ENCODE measurements at regions not wholly inside any gene's neighbourhood (a gene's known extent, or its start where the extent isn't known, plus 50 kb on each side); places are given as distances from the start of the nearest gene placed in this dataset.

DNA sequence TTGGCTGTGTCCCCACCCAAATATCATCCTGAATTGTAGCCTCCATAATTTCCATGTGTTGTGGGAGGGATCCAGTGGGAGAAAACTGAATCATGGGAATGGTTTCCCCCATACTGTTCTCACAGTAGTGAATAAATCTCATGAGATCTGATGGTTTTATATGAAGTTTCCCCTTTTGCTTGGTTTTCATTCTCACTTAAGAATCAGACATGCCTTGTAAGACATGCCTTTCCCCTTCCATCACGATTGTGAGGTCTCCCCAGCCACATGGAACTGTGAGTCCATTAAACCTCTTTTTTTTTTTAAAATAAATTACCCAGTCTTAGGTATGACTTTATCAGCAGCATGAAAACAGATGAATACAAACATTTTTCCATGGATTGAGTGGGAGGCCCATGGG, 652.9 kb downstream of the ETNK1 start:
- Histone ChIP-seq H3K9ac (ENCODE audit: low read depth in 1 of 2, low read length in 2 of 2) (no peak overlapping the region), H3K36me3 (ENCODE audit: control insufficient read depth in 4 of 4, insufficient read depth in 3 of 4, low read depth in 1 of 4, low read length in 3 of 4) (no peaks in the 10 kb centered on the region), H3K9me3 (ENCODE audit: control insufficient read depth in 4 of 4, low read length in 3 of 4) (peaks cover 0 to 1% (median 0%) of the 10 kb centered on the region in 4 donors), H3K27me3 (ENCODE audit: control insufficient read depth in 4 of 4, insufficient read depth in 4 of 4, low read length in 3 of 4) (no peaks in the 10 kb centered on the region), H3K4me3 (ENCODE audit: low read depth in 1 of 3, low read length in 3 of 3) (no peak overlapping the region), H3K4me1 (ENCODE audit: control insufficient read depth in 4 of 4, insufficient read depth in 4 of 4, low read length in 3 of 4) (no peaks in the 10 kb centered on the region), H3K27ac (ENCODE audit: low read depth in 1 of 2, low read length in 2 of 2) (no peak overlapping the region)
- no peak for DNase-seq (ENCODE audit: low spot score)
- TF ChIP-seq SP1 (IDR thresholded peaks at IDR 0.05) (no peak), RXRA (IDR thresholded peaks at IDR 0.05) (no peak), EGR1 (IDR thresholded peaks at IDR 0.05; ENCODE audit: low read depth in 2 of 2) (no peak), FOXA2 (IDR thresholded peaks at IDR 0.05) (no peak), HNF4A (conservative IDR thresholded peaks at IDR 0.05) (no peak), TAF1 (conservative IDR thresholded peaks at IDR 0.05) (no peak), GABPA (IDR thresholded peaks at IDR 0.05 in 1 of 2, conservative IDR thresholded peaks at IDR 0.05 in 1 of 2) (no peak), NR2F2 (IDR thresholded peaks at IDR 0.05) (no peak), HNF4G (IDR thresholded peaks at IDR 0.05) (no peak), FOXA1 (IDR thresholded peaks at IDR 0.05) (no peak), YY1 (IDR thresholded peaks at IDR 0.05) (no peak), JUND (IDR thresholded peaks at IDR 0.05) (no peak), RAD21 (IDR thresholded peaks at IDR 0.05) (no peak)
- TF ChIP-seq, protein P1, sequence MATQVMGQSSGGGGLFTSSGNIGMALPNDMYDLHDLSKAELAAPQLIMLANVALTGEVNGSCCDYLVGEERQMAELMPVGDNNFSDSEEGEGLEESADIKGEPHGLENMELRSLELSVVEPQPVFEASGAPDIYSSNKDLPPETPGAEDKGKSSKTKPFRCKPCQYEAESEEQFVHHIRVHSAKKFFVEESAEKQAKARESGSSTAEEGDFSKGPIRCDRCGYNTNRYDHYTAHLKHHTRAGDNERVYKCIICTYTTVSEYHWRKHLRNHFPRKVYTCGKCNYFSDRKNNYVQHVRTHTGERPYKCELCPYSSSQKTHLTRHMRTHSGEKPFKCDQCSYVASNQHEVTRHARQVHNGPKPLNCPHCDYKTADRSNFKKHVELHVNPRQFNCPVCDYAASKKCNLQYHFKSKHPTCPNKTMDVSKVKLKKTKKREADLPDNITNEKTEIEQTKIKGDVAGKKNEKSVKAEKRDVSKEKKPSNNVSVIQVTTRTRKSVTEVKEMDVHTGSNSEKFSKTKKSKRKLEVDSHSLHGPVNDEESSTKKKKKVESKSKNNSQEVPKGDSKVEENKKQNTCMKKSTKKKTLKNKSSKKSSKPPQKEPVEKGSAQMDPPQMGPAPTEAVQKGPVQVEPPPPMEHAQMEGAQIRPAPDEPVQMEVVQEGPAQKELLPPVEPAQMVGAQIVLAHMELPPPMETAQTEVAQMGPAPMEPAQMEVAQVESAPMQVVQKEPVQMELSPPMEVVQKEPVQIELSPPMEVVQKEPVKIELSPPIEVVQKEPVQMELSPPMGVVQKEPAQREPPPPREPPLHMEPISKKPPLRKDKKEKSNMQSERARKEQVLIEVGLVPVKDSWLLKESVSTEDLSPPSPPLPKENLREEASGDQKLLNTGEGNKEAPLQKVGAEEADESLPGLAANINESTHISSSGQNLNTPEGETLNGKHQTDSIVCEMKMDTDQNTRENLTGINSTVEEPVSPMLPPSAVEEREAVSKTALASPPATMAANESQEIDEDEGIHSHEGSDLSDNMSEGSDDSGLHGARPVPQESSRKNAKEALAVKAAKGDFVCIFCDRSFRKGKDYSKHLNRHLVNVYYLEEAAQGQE (IDR thresholded peaks at IDR 0.05), result no peak
- TF ChIP-seq, protein P2, sequence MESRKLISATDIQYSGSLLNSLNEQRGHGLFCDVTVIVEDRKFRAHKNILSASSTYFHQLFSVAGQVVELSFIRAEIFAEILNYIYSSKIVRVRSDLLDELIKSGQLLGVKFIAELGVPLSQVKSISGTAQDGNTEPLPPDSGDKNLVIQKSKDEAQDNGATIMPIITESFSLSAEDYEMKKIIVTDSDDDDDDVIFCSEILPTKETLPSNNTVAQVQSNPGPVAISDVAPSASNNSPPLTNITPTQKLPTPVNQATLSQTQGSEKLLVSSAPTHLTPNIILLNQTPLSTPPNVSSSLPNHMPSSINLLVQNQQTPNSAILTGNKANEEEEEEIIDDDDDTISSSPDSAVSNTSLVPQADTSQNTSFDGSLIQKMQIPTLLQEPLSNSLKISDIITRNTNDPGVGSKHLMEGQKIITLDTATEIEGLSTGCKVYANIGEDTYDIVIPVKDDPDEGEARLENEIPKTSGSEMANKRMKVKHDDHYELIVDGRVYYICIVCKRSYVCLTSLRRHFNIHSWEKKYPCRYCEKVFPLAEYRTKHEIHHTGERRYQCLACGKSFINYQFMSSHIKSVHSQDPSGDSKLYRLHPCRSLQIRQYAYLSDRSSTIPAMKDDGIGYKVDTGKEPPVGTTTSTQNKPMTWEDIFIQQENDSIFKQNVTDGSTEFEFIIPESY (IDR thresholded peaks at IDR 0.05), result no peak
- TF ChIP-seq, protein P3, sequence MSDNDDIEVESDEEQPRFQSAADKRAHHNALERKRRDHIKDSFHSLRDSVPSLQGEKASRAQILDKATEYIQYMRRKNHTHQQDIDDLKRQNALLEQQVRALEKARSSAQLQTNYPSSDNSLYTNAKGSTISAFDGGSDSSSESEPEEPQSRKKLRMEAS (IDR thresholded peaks at IDR 0.05), result no peak
- TF ChIP-seq, protein P4, sequence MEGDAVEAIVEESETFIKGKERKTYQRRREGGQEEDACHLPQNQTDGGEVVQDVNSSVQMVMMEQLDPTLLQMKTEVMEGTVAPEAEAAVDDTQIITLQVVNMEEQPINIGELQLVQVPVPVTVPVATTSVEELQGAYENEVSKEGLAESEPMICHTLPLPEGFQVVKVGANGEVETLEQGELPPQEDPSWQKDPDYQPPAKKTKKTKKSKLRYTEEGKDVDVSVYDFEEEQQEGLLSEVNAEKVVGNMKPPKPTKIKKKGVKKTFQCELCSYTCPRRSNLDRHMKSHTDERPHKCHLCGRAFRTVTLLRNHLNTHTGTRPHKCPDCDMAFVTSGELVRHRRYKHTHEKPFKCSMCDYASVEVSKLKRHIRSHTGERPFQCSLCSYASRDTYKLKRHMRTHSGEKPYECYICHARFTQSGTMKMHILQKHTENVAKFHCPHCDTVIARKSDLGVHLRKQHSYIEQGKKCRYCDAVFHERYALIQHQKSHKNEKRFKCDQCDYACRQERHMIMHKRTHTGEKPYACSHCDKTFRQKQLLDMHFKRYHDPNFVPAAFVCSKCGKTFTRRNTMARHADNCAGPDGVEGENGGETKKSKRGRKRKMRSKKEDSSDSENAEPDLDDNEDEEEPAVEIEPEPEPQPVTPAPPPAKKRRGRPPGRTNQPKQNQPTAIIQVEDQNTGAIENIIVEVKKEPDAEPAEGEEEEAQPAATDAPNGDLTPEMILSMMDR (IDR thresholded peaks at IDR 0.05; ENCODE audit: low read depth, low read length, missing input control), result no peak
- TF ChIP-seq, protein P5, sequence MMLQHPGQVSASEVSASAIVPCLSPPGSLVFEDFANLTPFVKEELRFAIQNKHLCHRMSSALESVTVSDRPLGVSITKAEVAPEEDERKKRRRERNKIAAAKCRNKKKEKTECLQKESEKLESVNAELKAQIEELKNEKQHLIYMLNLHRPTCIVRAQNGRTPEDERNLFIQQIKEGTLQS (IDR thresholded peaks at IDR 0.05), result no peak
- 85% methylated on average over 1 of the region's 1 CpG for WGBS

Data from liver (tissue), 8 donors.